ENCODE measurements at regions not wholly inside any gene's neighbourhood (a gene's known extent, or its start where the extent isn't known, plus 50 kb on each side); places are given as distances from the start of the nearest gene placed in this dataset.
"Not testable (repeated sequence)": the region's sequence is repeated elsewhere in the genome, so short reads cannot be mapped to it uniquely, and the experiment has no call there.

DNA sequence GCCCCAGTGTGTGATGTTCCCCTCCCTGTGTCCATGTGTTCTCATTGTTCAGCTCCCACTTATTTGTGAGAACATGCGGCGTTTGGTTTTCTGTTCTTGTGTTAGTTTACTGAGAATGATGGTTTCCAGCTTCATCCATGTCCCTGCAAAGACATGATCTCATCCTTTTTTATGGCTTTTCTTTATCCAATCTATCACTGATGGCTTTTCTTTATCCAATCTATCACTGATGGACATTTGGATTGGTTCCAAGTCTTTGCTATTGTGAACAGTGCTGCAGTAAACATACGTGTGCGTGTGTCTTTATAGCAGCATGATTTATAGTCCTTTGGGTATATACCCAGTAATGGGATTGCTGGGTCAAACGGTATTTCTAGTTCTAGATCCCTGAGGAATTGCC is 455.8 kb downstream of the MAT2B start:
- not testable (repeated sequence) for DNase-seq

DNA sequence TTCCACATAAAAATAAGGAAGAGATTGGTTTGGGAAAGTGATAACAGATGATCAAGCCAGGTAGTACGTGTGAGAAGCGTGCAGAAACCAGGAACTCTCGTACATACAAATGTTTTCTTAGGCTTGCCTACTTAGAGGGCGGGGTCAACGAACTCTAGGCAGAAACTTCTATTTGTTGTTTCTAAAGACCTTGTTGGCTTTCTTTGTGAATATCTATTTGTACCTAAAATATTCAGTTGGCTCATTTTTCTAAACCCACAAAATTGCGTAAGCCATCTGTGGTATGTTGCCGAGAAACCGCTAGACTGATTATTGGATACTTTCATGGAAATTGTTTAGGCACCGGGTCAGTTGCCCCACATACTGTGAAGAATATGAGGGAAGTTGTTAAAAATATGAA is 458.5 kb downstream of the MAT2B start:
- DNase-seq, result no peak

DNA sequence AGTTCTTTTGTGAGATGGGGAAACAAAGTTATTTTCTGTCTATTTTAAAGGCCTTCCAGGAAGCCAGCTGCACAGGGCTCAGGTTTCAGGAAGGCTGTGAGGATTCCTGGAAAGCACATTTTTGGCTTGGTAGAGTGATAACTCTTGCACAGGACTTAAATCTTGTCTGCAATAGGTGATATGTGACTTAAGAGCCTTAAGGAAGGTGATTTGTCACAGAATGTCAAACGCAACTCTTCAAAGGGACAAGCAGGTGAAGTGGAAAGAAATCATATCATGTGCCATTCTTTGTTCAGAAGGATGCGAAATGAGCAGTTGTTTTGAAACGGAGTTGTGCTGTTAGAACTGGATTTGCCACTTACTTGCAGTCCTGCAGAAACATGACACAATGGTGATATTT is 459.3 kb downstream of the MAT2B start:
- no peak for DNase-seq

DNA sequence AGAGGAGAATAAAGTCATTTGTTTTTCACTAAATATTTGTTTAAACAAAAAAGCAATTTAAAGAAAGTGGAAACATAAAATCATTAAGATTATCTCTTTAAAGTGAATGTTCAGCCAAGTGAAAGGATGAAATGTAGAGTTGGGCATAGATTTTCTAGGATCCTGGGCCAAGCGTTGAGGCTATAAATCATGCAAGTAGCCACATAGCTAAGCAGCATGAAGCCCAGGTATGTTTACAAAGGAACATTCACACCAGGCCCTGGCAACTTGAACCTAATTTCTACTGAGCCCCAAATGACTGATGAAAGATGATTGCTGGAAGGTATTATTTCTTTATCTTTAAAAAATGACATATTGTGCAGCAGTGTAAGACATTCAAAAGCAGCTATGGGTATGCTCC is 461.8 kb downstream of the MAT2B start:
- no peak for DNase-seq

DNA sequence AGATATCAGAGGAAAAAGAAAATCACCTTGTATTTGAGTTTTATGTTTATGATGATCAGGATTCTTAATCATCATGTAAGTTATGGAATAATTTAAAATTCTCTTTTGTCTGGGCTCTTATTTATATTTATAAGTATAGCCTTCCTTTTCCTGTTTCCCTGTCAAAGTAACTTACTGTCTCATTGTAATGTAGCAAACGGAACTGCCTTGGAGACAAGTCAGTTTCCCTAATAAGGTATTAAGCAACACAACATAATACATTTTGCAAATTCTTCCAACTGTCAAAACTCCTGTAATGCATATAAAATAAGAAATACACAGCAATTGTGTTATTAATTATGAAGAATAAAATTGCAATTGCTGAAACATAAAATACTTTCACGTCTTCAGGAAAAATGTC is 463.2 kb downstream of the MAT2B start:
- DNase-seq, result no peak

DNA sequence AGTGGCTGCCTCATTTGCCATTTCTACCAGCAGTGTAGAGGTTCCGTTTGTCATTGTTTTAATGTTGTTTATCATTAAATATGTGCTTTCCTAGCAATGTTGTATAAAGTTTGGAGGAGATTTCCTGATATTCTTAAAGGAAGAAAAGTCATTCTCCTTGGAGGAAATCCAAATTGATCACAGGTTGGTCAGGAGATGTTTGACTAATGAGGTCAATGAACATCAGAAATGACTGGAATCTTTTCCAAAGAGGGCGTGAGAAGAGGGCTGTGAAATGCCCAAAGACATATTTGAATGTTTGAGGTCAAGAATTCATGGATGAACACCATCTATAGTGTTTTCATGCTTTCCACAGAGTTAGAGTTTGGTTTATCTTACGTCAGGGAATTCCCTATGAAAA is 471.3 kb downstream of the MAT2B start:
- no peak for DNase-seq

DNA sequence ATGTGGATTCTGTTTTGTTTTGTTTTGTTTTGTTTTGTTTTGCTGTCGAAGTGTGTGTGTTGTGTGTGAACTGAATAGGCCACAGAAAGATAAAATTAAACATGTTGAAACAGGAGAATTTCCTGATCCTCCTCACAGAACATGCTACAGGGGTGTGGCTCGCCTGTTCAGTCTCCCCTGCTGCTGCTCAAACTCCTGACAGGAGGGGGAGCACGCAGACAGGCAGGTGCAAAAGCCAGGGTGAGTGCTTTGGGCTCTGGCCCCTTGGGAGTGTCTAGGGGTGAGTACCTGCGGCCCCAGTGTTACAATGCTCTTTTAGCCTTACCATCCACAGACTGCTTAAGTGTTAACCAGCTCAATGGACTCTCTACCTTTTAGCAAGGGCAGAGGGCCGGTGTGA is 473.5 kb downstream of the MAT2B start:
- no peak for DNase-seq

DNA sequence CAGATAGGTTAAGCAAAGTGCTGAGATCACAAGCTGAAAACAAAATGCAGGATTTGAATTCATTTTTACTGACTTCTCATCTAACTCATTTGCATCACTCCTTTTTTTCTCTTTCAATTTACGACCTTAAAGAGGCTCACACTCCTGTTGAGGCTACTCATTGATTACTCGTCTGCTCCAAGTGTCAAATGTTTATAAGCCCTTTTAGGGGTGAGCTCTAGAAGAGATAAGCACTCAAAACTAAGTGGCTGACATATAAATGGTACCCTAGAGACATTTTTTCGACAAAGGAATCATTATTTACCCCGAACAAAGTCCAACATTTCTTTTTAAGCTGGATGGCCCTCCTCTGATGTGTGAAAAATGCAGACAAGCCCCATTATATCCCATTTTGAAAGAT is 483.1 kb downstream of the MAT2B start:
- no peak for DNase-seq

DNA sequence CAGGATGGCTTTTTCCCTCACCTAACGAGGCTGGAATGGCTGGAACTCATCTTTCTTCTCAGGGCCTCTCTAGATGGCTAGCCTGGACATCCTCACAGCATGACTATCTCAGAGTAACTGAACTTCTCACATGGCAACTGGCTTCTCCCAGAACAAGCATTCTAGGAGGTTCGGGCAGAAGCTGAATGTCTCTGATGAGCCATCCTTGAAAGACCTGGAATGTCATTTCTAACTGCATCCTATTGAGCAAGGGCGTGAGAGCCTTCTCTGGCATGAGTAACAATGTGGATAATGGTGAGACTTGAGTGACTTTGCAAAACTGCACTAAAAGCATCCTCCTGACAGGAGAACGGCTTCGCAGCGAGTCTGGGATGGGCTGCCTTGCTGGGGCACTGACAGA is 487.7 kb downstream of the MAT2B start:
- no peak for DNase-seq

DNA sequence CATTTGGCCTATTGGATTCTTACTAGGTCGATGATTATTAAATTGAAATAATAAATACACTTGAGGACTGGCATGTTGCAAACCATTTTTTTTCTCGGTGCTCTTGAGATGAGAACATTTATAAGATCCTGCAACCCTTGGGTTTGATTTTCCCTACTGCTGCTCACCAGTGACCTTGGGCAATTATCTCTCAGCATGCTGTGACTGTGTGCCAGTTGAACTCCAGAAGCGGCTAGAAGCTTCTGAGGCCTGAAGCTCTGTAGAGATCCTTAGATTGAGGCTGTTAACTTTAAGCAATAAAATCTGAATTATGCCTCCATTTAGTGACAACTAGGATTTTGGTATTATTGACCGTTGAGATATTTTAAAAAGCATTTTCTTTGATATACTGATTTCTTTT is 489.8 kb downstream of the MAT2B start:
- no peak for DNase-seq

DNA sequence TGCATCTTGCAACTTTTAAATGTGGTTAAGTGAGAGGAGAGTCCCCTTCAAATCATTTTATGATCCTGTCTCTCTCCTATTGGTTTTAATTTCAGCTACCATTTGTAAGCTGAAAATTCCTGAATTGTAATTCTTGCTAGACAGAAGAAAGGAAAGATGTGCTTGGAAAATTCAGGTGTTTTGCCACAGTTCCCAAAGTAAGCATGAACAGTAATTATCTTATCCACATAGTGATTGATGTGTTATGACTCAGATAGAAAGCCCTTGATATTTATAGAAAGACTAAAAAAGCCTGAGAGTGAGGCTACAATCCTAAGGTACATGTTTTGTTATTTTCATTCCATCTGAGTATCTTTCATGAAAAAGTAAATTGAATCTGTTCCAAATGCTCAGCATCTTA is 492.5 kb downstream of the MAT2B start:
- no peak for DNase-seq

DNA sequence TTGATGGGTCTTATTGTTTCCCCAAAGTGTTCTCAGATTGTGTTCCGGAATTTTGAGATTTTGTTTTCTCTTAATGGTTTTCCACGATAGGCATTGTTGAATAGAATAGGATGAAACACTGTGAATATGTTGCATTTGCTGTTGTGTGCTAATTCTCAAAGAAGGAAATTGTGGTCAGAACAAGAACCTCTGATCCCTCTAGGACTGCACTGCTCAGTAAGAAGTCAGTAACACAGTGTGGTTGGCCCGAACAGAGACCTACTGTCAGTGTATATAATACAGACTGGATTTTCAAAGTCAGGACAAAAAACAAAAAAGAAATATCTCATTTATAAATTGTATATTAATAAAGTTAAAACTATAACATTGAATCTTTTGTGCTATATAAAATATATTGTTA is 494.8 kb downstream of the MAT2B start:
- DNase-seq, result no peak

DNA sequence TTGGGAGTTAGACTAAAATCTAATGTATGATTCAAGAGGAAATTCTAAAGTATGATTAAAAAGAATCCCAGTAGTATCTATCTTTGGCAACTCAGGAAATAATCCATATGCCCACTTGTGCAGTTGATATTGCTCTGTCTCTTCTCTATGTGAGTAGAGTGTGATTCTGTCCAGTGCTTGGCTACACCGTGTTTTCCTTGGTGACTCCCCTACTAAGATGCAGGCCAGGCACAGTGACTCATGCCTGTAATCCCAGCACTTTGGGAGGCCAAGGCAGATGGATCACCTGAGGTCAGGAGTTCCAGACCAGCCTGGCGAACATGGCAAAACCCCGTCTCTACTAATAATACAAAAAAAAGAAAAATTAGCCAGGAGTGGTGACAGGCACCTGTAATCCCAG is 495.4 kb downstream of the MAT2B start:
- no peak for DNase-seq

DNA sequence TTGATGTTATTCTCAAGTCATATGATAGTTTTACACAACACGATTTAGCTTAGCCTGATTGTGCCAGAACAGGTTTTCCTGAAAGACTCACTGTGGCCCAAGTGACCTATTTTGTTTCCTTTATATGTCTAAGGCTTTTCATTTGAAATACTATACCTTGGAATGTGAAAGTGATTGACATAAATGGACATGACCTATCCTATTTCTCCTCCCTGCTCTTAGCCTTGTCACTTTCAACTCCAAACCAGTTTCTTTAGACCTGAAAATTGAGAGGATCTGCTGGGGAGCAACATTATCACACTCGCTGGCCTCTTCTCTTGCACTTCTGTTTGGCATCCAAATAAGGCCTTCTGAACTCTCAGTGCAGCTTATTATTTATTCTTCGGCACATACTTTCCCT is 496.8 kb downstream of the MAT2B start:
- DNase-seq, result no peak

DNA sequence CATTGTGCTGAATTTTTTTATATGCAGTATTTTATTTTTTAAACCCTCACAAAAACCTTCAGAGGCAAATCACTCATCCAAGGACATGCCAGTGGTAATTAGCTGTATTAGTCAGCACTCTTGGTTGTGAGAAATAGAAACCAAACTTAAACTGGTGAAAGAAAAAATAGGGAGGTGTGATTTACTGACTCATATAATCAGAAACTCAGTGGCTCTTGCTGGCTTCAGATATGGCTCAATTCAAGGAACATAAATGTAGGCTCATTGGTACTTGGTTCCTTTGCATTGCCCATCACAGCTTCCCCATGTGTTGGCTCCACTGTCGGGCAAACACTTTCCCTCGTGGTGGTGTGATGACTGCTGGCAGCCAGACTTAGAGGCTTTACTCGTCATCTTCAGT is 497.2 kb downstream of the MAT2B start:
- DNase-seq, result no peak

DNA sequence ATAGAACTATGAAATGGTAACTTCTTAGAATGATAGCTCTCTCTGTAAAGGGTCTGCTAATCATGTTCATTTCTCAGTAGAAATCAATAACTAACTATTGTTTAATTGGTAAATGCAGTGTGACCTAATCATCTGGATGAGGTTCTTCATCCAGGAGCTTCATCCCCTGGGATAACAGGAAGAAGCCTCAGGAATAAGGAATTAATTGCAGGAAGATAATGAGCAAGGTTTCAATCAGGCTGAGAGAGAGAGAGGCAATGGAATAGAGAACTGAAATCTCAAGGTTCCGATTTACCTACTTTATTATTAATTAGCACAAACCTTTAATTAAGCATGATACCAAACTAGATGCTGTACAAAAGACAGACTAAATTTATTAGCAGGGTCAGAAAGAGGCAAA is 499.7 kb downstream of the MAT2B start:
- no peak for DNase-seq

DNA sequence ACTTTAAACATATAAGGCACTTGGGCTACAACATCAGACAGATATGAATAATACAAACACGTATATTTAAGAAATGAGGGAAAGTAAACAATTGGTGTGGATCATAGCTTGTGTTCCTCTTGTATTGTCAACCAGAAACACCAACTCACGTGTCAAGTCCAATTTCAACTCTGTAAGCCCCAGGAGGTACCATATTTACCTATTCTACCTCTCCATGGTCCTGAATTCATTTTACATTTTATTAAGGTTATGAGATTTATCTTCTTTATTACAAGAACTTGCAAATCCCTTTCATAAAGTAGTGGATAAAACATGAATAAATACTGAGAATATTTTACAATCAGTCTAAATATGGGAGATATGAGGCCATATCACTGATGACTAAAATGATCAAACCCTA is 501.6 kb downstream of the MAT2B start:
- DNase-seq, result no peak

DNA sequence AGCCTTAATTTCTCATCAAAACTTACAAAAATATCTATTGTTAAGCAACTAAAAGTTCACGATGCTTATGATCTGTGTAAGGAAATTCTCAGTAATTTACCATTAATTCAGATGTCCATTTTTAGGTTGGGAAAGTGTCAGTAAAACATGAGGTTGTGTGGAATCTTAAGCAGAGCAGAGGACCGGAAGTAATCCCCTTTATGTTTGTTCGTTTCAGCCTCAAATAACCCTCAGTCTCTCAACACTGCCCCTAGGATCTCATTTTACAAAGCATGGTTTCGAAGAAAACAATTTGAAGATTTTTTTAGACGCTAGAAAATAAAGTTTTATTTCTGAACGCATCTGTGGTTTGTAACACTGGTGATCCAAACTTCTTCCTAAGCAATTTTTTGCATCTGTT is 504.2 kb downstream of the MAT2B start:
- no peak for DNase-seq

DNA sequence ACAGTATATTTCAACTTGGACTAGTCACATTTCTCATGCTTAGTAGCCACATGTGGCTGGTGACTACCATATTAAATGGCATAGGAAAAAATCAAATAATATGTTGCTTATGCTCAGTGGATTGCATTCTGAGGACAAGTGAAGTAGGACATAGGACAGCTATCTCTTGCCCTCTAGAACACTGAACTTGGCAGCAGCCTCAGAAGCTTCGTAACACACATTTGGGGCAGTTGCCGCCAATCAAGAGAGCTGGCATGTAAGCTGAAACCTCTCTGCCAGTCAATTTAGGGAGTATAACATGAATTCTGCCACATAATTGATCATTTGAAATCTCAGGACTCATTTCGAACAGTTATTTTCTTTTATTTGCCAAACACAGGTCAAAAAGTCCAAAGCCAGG is 505.5 kb downstream of the MAT2B start:
- no peak for DNase-seq

DNA sequence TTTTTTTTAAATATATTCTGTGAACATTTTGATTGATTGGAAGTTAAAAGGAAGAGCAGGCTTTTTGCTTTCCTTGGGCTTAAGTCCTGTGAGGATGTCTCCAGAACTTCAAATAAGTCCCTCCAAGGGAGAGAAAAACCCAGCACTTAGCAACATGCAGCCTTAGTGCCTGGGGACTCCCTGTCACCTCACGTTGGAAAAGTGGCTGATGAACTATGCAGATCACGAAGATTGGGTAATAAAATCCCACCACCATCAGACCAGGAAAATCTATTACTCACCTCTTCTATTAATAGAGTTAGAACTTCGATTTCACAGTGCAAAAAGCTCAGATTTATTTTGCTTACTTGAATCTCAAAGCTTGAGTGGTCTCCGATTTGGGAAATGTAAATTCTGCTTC is 507.0 kb downstream of the MAT2B start:
- DNase-seq, result no peak

DNA sequence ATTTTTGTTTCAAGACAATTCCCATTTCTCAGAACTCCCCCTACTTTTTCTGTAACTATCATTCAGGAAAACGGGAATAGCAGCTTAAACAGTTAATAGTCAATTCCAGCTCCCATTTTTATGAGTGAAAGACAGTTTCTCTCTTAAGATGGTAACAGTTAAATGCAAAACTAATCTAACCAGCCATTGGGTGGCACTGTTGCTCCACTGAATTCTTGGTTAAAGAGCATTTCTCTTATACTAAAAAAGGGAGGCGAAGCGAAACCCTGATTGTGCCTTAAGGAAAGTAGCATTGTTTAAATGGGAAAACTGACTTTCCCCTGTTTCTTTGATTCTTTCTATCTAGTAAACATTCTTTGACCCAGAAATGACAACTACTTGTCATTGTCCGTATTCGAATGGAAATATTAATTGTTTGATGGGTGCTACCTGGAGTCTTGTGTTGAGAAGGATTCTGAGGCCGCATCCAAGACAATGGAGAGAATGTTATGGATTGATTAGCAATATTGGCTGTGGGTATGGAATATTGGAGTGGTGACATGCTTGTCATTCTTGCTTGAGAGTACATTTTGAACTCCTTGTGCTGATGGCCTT is 507.8 kb downstream of the MAT2B start:
- peak; percentile 70 to 79 for DNase-seq

DNA sequence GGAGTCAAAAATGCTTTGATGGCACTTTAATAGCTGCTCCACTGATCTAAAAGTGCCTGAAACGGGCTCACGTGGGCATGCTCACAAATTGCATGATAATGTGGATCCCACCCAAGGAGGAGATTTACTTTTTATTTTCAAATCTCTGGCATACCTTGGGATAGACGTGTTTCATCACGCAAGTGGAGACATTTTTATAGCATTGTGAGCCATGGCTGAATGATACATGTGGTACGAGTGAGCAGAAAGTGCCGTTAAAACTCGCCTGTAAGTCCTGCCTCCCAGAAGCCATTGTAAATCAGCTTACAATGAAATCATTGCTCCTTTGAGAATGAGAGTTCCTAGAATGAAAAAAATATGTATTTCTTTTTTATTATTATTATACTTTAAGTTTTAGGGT is 514.7 kb downstream of the MAT2B start:
- no peak for DNase-seq

DNA sequence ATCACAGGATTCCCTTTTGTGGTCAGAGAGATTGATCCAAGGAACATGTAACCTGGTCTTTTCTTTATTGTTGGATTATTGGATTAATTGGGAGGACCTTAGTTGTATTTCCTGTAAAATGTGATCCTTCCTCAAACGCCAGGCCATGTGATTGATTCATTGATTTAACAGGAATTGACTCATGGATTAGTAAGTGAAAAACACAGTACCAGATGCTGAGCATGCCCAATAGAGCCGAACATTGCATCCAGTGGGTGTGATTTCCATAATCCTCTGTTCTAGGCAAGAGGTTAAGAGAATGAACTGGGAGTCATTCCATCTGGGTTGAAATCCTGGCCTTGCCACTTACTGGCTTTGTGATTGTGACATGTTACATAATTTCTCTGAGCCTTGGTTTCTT is 522.3 kb downstream of the MAT2B start:
- DNase-seq, result no peak

DNA sequence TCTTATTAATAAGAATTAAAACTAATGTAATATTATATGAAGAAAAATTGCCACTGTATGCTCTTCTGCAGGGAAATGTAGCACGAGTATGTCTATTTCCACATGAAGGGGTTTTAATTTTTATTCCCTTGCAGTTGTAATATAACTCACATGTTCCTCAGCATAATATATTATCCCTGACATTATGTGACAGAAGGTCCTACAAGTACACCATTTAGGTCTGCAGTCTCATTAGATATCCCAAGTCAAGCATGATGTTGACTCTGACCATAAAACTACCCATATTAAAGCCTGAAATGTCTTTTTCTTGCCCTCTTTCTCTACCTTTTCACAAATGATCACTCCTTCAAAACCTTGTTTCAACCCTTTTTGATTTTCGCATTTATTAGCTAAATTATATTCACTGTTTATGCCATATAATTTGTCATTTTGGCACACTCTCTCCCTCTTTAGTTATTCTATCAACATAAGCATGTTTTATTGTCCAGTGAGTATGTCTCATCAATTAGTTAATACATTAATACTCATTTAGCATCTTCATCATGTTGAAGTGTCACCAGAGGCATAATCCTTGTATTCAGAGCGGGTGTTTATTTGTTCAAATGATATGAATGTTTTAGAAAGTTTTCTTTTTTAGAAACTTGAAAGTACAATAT is 532.8 kb downstream of the MAT2B start:
- DNase-seq, result no peak

DNA sequence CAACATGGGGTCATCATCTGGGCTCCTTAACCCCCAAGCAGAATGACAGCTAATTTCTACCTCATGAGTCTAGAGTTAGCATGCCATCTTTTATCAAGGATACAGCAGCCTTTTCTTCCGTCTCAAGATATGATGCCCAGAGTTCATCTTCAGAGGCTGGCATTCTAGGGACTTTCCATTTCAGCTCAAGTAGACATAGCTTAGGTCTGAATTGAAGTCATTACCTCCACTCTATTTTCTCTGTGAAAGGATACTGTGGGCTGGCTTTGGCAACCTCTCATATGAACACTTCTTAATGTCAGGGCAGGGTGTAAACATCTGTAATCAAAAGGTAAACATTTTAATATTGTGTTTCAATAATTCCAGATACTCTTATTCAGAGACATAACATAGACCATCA is 535.7 kb downstream of the MAT2B start:
- no peak for DNase-seq

All from NCI-H2081 (cell line).